Activated T-helper 2 cell treated with anti-CD3 and anti-CD28 coated beads, Interferon-gamma antibody, Interleukin-2, Interleukin-4, amounts not matched to agents 10 μg/mL and 5 μg/mL and 100 μg/mL, durations not matched to agents 14 hours and 24 hours and 36 hours (primary cell): ENCODE measurements at regions not wholly inside any gene's neighbourhood (a gene's known extent, or its start where the extent isn't known, plus 50 kb on each side); places are given as distances from the start of the nearest gene placed in this dataset.
A peak's percentile ranks its signal among the peaks of the same experiment; 100 is the strongest.

Experiments used
- DNase-seq: peaks from one replicate; pipeline ENCODE4 v3.0.0; 2021; ENCODE audit warnings: low spot score
- H3K27ac Mint-ChIP-seq: one replicate; pipeline ENCODE4 v1.8.0; 2021; ENCODE audit warnings: mixed read lengths
- H3K27me3 Mint-ChIP-seq: one replicate; pipeline ENCODE4 v1.8.0; 2021; ENCODE audit warnings: low read depth, mixed read lengths
- H3K36me3 Mint-ChIP-seq: one replicate; pipeline ENCODE4 v1.8.0; 2021; ENCODE audit warnings: low read depth, mixed read lengths
- H3K4me1 Mint-ChIP-seq: one replicate; pipeline ENCODE4 v1.8.0; 2021; ENCODE audit warnings: low read depth, mixed read lengths
- H3K4me3 Mint-ChIP-seq: one replicate; pipeline ENCODE4 v1.8.0; 2021; ENCODE audit warnings: low read depth, mild to moderate bottlenecking, moderate library complexity, mixed read lengths
- H3K9me3 Mint-ChIP-seq: one replicate; pipeline ENCODE4 v1.8.0; 2021; ENCODE audit warnings: mixed read lengths
- intact Hi-C: fragments of 100-400 bp; cut with micrococcal nuclease; formaldehyde crosslinking; loops from one replicate; pipeline ENCODE4 v1.15.1; 2023

- H3K4me3 Mint-ChIP-seq = no peak overlapping the region
- peaks cover 3% of the 10 kb centered on the region for H3K27me3 Mint-ChIP-seq
- intact Hi-C loops = loop anchor here (1.0 kb wide), 1 partner anchor 162 kb away; no protein-coding TSS in a partner anchor
- H3K4me1 Mint-ChIP-seq = no peaks in the 10 kb centered on the region
- DNase-seq = peak; percentile 20
- no peaks in the 10 kb centered on the region for H3K9me3 Mint-ChIP-seq
- no peak overlapping the region for H3K27ac Mint-ChIP-seq
- no peaks in the 10 kb centered on the region for H3K36me3 Mint-ChIP-seq
Measured at GRCh38 chr9:27888661-27889295, 315.5 kb upstream of the C9orf72 start.

GRCh38 chr9:27924502-27924901 lies 351.2 kb upstream of the C9orf72 start:
- intact Hi-C loops = no loop called here
- H3K36me3 Mint-ChIP-seq = no peaks in the 10 kb centered on the region

GRCh38 chr9:27925815-27926214 lies 352.5 kb upstream of the C9orf72 start:
- Mint-ChIP-seq H3K27me3 (no peaks in the 10 kb centered on the region), H3K9me3 (no peaks in the 10 kb centered on the region)
- intact Hi-C loops = no loop called here

More at GRCh38 chr9:27924502-27924901, 351.2 kb upstream of the C9orf72 start:
- Mint-ChIP-seq H3K27me3 (no peaks in the 10 kb centered on the region), H3K9me3 (no peaks in the 10 kb centered on the region), H3K4me3 (no peak overlapping the region), H3K27ac (no peak overlapping the region), H3K4me1 (no peaks in the 10 kb centered on the region)
- DNase-seq = no peak

GRCh38 chr9:27929841-27930240 lies 356.6 kb upstream of the C9orf72 start:
- Mint-ChIP-seq H3K27ac (no peak overlapping the region), H3K9me3 (no peaks in the 10 kb centered on the region), H3K4me3 (no peak overlapping the region), H3K27me3 (no peaks in the 10 kb centered on the region), H3K36me3 (no peaks in the 10 kb centered on the region), H3K4me1 (no peaks in the 10 kb centered on the region)
- DNase-seq = no peak
- intact Hi-C loops = no loop called here

More at GRCh38 chr9:27925815-27926214, 352.5 kb upstream of the C9orf72 start:
- H3K4me3 Mint-ChIP-seq = no peak overlapping the region
- H3K4me1 Mint-ChIP-seq = no peaks in the 10 kb centered on the region
- H3K36me3 Mint-ChIP-seq = no peaks in the 10 kb centered on the region
- no peak for DNase-seq
- no peak overlapping the region for H3K27ac Mint-ChIP-seq

- Mint-ChIP-seq H3K9me3 (no peaks in the 10 kb centered on the region), H3K4me3 (no peak overlapping the region), H3K27ac (no peak overlapping the region), H3K36me3 (no peaks in the 10 kb centered on the region), H3K4me1 (no peaks in the 10 kb centered on the region), H3K27me3 (no peaks in the 10 kb centered on the region)
- DNase-seq = no peak
- intact Hi-C loops = no loop called here
Measured at GRCh38 chr9:27933210-27934025, 360.1 kb upstream of the C9orf72 start.

- intact Hi-C loops = no loop called here
- no peak for DNase-seq
- no peaks in the 10 kb centered on the region for H3K27me3 Mint-ChIP-seq
- H3K9me3 Mint-ChIP-seq = no peaks in the 10 kb centered on the region
- H3K4me3 Mint-ChIP-seq = no peak overlapping the region
- H3K36me3 Mint-ChIP-seq = no peaks in the 10 kb centered on the region
- H3K4me1 Mint-ChIP-seq = no peaks in the 10 kb centered on the region
- no peak overlapping the region for H3K27ac Mint-ChIP-seq
Measured at GRCh38 chr9:27934471-27934870, 361.2 kb upstream of the C9orf72 start.

GRCh38 chr9:27939186-27939585 lies 365.9 kb upstream of the C9orf72 start:
- Mint-ChIP-seq H3K27me3 (no peaks in the 10 kb centered on the region), H3K36me3 (no peaks in the 10 kb centered on the region), H3K9me3 (no peaks in the 10 kb centered on the region), H3K27ac (no peak overlapping the region), H3K4me1 (no peaks in the 10 kb centered on the region), H3K4me3 (no peak overlapping the region)
- intact Hi-C loops = no loop called here
- no peak for DNase-seq

- DNase-seq = no peak
- no peaks in the 10 kb centered on the region for H3K9me3 Mint-ChIP-seq
- H3K4me3 Mint-ChIP-seq = no peak overlapping the region
- no peaks in the 10 kb centered on the region for H3K36me3 Mint-ChIP-seq
- H3K27me3 Mint-ChIP-seq = no peaks in the 10 kb centered on the region
- intact Hi-C loops = no loop called here
- H3K4me1 Mint-ChIP-seq = no peaks in the 10 kb centered on the region
- H3K27ac Mint-ChIP-seq = no peak overlapping the region
Measured at GRCh38 chr9:27940535-27940934, 367.3 kb upstream of the C9orf72 start.

GRCh38 chr9:27943501-27943900 lies 370.2 kb upstream of the C9orf72 start:
- H3K9me3 Mint-ChIP-seq = no peaks in the 10 kb centered on the region
- no peaks in the 10 kb centered on the region for H3K36me3 Mint-ChIP-seq
- H3K4me1 Mint-ChIP-seq = no peaks in the 10 kb centered on the region
- intact Hi-C loops = no loop called here
- no peaks in the 10 kb centered on the region for H3K27me3 Mint-ChIP-seq
- no peak overlapping the region for H3K4me3 Mint-ChIP-seq
- no peak overlapping the region for H3K27ac Mint-ChIP-seq
- no peak for DNase-seq

- Mint-ChIP-seq H3K4me1 (no peaks in the 10 kb centered on the region), H3K27ac (no peak overlapping the region), H3K36me3 (no peaks in the 10 kb centered on the region), H3K9me3 (no peaks in the 10 kb centered on the region), H3K4me3 (no peak overlapping the region), H3K27me3 (no peaks in the 10 kb centered on the region)
- intact Hi-C loops = no loop called here
- DNase-seq = no peak
Measured at GRCh38 chr9:27945386-27945785, 372.1 kb upstream of the C9orf72 start.

- no peaks in the 10 kb centered on the region for H3K9me3 Mint-ChIP-seq
Measured at GRCh38 chr9:27950382-27950781, 377.1 kb upstream of the C9orf72 start.

GRCh38 chr9:27954858-27955257 lies 381.6 kb upstream of the C9orf72 start:
- no peak overlapping the region for H3K27ac Mint-ChIP-seq
- intact Hi-C loops = no loop called here
- H3K9me3 Mint-ChIP-seq = no peaks in the 10 kb centered on the region
- H3K4me3 Mint-ChIP-seq = no peak overlapping the region
- no peaks in the 10 kb centered on the region for H3K27me3 Mint-ChIP-seq
- H3K4me1 Mint-ChIP-seq = no peaks in the 10 kb centered on the region
- DNase-seq = no peak
- H3K36me3 Mint-ChIP-seq = no peaks in the 10 kb centered on the region

More at GRCh38 chr9:27950382-27950781, 377.1 kb upstream of the C9orf72 start:
- no peak overlapping the region for H3K27ac Mint-ChIP-seq
- intact Hi-C loops = no loop called here
- DNase-seq = no peak
- no peaks in the 10 kb centered on the region for H3K4me1 Mint-ChIP-seq
- no peak overlapping the region for H3K4me3 Mint-ChIP-seq
- no peaks in the 10 kb centered on the region for H3K27me3 Mint-ChIP-seq
- no peaks in the 10 kb centered on the region for H3K36me3 Mint-ChIP-seq

- Mint-ChIP-seq H3K4me3 (no peak overlapping the region), H3K27me3 (no peaks in the 10 kb centered on the region), H3K36me3 (no peaks in the 10 kb centered on the region), H3K4me1 (no peaks in the 10 kb centered on the region), H3K9me3 (no peaks in the 10 kb centered on the region), H3K27ac (no peak overlapping the region)
- no peak for DNase-seq
- intact Hi-C loops = loop anchor here (10.0 kb wide), 1 partner anchor 61 kb away; no protein-coding TSS in a partner anchor
Measured at GRCh38 chr9:27963836-27964235, 390.6 kb upstream of the C9orf72 start.
